DND-41 (cell line): ENCODE measurements at regions not wholly inside any gene's neighbourhood (a gene's known extent, or its start where the extent isn't known, plus 50 kb on each side); places are given as distances from the start of the nearest gene placed in this dataset.

Experiments
- ATAC-seq: fragments of 200-7000 bp; cut with Tn5 transposase; 3 replicates; pipeline ENCODE4 v1.9.1; 2021; ENCODE audit warnings: low read depth; ENCODE audit not compliant: insufficient read depth
- DNase-seq: peaks from one replicate; pipeline ENCODE4 v3.0.0-alpha.2; 2020
- H2AFZ ChIP-seq: 2 replicates; pipeline ENCODE4 v1.6.0; 2012; ENCODE audit warnings: low read depth, low read length
- H3K27ac ChIP-seq: 2 replicates; pipeline ENCODE4 v1.5.1; 2012; ENCODE audit warnings: low read length, inconsistent platforms
- H3K27me3 ChIP-seq: fragments of 200-600 bp; sonication (generic); 2 replicates; pipeline ENCODE4 v1.6.0; 2012; ENCODE audit warnings: low read length, mild to moderate bottlenecking, inconsistent platforms; ENCODE audit not compliant: insufficient read depth, poor library complexity
- H3K36me3 ChIP-seq: 2 replicates; pipeline ENCODE4 v1.5.1; 2012; ENCODE audit warnings: low read length, inconsistent platforms; ENCODE audit not compliant: insufficient read depth
- H3K4me1 ChIP-seq: 2 replicates; pipeline ENCODE4 v1.5.1; 2012; ENCODE audit warnings: mild to moderate bottlenecking, low read length; ENCODE audit not compliant: insufficient read depth
- H3K4me2 ChIP-seq: 2 replicates; pipeline ENCODE4 v1.6.0; 2012; ENCODE audit warnings: mild to moderate bottlenecking, moderate library complexity, low read length, inconsistent platforms; ENCODE audit not compliant: insufficient read depth
- H3K4me3 ChIP-seq, 2 experiments: fragments of 200-600 bp in 1 of 2; shearing (Covaris generic) in 1 of 2; 2 replicates each; pipeline ENCODE4 v1.5.1; 2012 to 2016; ENCODE audit warnings: inconsistent platforms in 2 of 2, low read length in 2 of 2, mild to moderate bottlenecking in 2 of 2, low read depth in 1 of 2, moderate library complexity in 1 of 2
- H3K79me2 ChIP-seq: 2 replicates; pipeline ENCODE4 v1.6.0; 2012; ENCODE audit warnings: low read length, inconsistent platforms; ENCODE audit not compliant: insufficient read depth
- H3K9ac ChIP-seq: 2 replicates; pipeline ENCODE4 v1.6.0; 2012; ENCODE audit warnings: low read depth, mild to moderate bottlenecking, inconsistent platforms, low read length, moderate library complexity
- H3K9me3 ChIP-seq: 2 replicates; pipeline ENCODE4 v1.5.1; 2012; ENCODE audit warnings: low read length, moderate library complexity, mild to moderate bottlenecking, inconsistent platforms; ENCODE audit not compliant: insufficient read depth, severe bottlenecking
- H4K20me1 ChIP-seq: 2 replicates; pipeline ENCODE4 v1.6.0; 2012; ENCODE audit warnings: low read length; ENCODE audit not compliant: insufficient read depth
- CTCF ChIP-seq: IDR thresholded peaks from 2 replicates; pipeline ENCODE4 v1.5.1; 2012; ENCODE audit warnings: borderline replicate concordance, low read length, moderate library complexity, mild to moderate bottlenecking; ENCODE audit not compliant: poor library complexity, severe bottlenecking; ENCODE audit errors: extremely low read depth
- EZH2 ChIP-seq: IDR thresholded peaks from 3 replicates; pipeline ENCODE4 v1.6.1; 2012; ENCODE audit warnings: borderline replicate concordance, low read depth, mild to moderate bottlenecking, moderate library complexity, low read length, inconsistent platforms; ENCODE audit not compliant: severe bottlenecking

GRCh38 chr10:47188156-47188555 is 111.8 kb upstream of the GDF10 start:
- H3K9me3 ChIP-seq, result no peaks in the 10 kb centered on the region
- no peak for TF ChIP-seq CTCF
- DNase-seq, result no peak
- no peaks in the 10 kb centered on the region; the same call in 1 of the 2 replicates for H4K20me1 ChIP-seq
- H3K36me3 ChIP-seq, result no peaks in the 10 kb centered on the region
- H3K79me2 ChIP-seq, result no peaks in the 10 kb centered on the region
- no peaks in the 10 kb centered on the region for H3K4me1 ChIP-seq
- no peak overlapping the region for H3K4me2 ChIP-seq
- H2AFZ ChIP-seq, result no peak overlapping the region
- no peak overlapping the region for H3K4me3 ChIP-seq
- no peak overlapping the region for H3K9ac ChIP-seq
- H3K27me3 ChIP-seq, result no peaks in the 10 kb centered on the region
- no peak overlapping the region for H3K27ac ChIP-seq
- no peak for ATAC-seq

- no peak for TF ChIP-seq EZH2
- TF ChIP-seq CTCF, result no peak
- Histone ChIP-seq H3K27ac (no peak overlapping the region), H3K79me2 (no peaks in the 10 kb centered on the region), H3K27me3 (no peaks in the 10 kb centered on the region), H3K4me3 (no peak overlapping the region), H3K36me3 (no peaks in the 10 kb centered on the region), H4K20me1 (no peaks in the 10 kb centered on the region), H3K4me1 (no peaks in the 10 kb centered on the region), H3K4me2 (no peak overlapping the region), H3K9ac (no peak overlapping the region), H2AFZ (no peak overlapping the region), H3K9me3 (no peaks in the 10 kb centered on the region)
- DNase-seq (no peak), ATAC-seq (no peak)
Measured at GRCh38 chr10:47189802-47190201, 110.2 kb upstream of the GDF10 start.

GRCh38 chr10:47190301-47190700 is 109.7 kb upstream of the GDF10 start:
- no peaks in the 10 kb centered on the region for H3K36me3 ChIP-seq
- no peak overlapping the region for H3K27ac ChIP-seq
- no peak overlapping the region for H2AFZ ChIP-seq
- DNase-seq, result no peak
- no peaks in the 10 kb centered on the region for H3K9me3 ChIP-seq
- no peaks in the 10 kb centered on the region for H4K20me1 ChIP-seq
- H3K79me2 ChIP-seq, result no peaks in the 10 kb centered on the region
- H3K4me1 ChIP-seq, result no peaks in the 10 kb centered on the region
- no peaks in the 10 kb centered on the region for H3K27me3 ChIP-seq
- no peak for TF ChIP-seq CTCF
- TF ChIP-seq EZH2, result no peak
- H3K9ac ChIP-seq, result no peak overlapping the region
- no peak overlapping the region for H3K4me3 ChIP-seq
- H3K4me2 ChIP-seq, result no peak overlapping the region
- ATAC-seq, result no peak

- Histone ChIP-seq H3K36me3 (no peaks in the 10 kb centered on the region), H3K79me2 (no peaks in the 10 kb centered on the region), H3K4me2 (no peak overlapping the region), H3K4me1 (no peaks in the 10 kb centered on the region), H3K9me3 (no peaks in the 10 kb centered on the region), H3K27me3 (no peaks in the 10 kb centered on the region), H3K9ac (no peak overlapping the region), H3K27ac (no peak overlapping the region), H3K4me3 (no peak overlapping the region), H4K20me1 (no peaks in the 10 kb centered on the region), H2AFZ (no peak overlapping the region)
- TF ChIP-seq CTCF (no peak), EZH2 (no peak)
- no peak for ATAC-seq
- no peak for DNase-seq
Measured at GRCh38 chr10:47190802-47191450, 109.1 kb upstream of the GDF10 start.
